ENCODE measurements at regions not wholly inside any gene's neighbourhood (a gene's known extent, or its start where the extent isn't known, plus 50 kb on each side); places are given as distances from the start of the nearest gene placed in this dataset.

GRCh38 chr1:72670902-72671301, 388.6 kb upstream of the NEGR1 start:
- TF ChIP-seq CREB5 (CRISPR knock-in tag; IDR thresholded peaks at IDR 0.05; ENCODE audit: low read depth) (no peak), ESRRG (CRISPR knock-in tag; IDR thresholded peaks at IDR 0.05) (no peak), PPARA (CRISPR knock-in tag; IDR thresholded peaks at IDR 0.05; ENCODE audit: borderline replicate concordance) (no peak), RARB (CRISPR knock-in tag; IDR thresholded peaks at IDR 0.05) (no peak)
- TF ChIP-seq, protein P1, sequence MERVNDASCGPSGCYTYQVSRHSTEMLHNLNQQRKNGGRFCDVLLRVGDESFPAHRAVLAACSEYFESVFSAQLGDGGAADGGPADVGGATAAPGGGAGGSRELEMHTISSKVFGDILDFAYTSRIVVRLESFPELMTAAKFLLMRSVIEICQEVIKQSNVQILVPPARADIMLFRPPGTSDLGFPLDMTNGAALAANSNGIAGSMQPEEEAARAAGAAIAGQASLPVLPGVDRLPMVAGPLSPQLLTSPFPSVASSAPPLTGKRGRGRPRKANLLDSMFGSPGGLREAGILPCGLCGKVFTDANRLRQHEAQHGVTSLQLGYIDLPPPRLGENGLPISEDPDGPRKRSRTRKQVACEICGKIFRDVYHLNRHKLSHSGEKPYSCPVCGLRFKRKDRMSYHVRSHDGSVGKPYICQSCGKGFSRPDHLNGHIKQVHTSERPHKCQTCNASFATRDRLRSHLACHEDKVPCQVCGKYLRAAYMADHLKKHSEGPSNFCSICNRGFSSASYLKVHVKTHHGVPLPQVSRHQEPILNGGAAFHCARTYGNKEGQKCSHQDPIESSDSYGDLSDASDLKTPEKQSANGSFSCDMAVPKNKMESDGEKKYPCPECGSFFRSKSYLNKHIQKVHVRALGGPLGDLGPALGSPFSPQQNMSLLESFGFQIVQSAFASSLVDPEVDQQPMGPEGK (CRISPR knock-in tag; IDR thresholded peaks at IDR 0.05; ENCODE audit: borderline replicate concordance), result no peak
